Upper lobe of left lung (tissue), 4 donors: ENCODE measurements at regions not wholly inside any gene's neighbourhood (a gene's known extent, or its start where the extent isn't known, plus 50 kb on each side); places are given as distances from the start of the nearest gene placed in this dataset.

ENCODE experiments used
- CTCF ChIP-seq, 6 experiments: fragments of 450-650 bp in 4 of 6; fragments of 200-600 bp in 2 of 6; sonication (generic) in 2 of 6; IDR thresholded peaks; one replicate each; pipeline ENCODE4 v1.5.1; 2016 to 2019; ENCODE audit warnings: antibody characterized with exemption in 6 of 6
- POLR2A ChIP-seq, 4 donors: fragments of 450-650 bp; IDR thresholded peaks; one replicate each; pipeline ENCODE4 v1.5.1; 2016 to 2017; ENCODE audit warnings: antibody characterized with exemption in 4 of 4, mild to moderate bottlenecking in 2 of 4
- POLR2AphosphoS5 ChIP-seq, 2 donors: sonication (generic); formaldehyde crosslinking; IDR thresholded peaks; one replicate each; pipeline ENCODE4 v1.5.1; 2017; ENCODE audit warnings: antibody characterized with exemption in 2 of 2

GRCh38 chr7:83786858-83787257 is 137.9 kb upstream of the SEMA3E start:
- TF ChIP-seq CTCF (IDR thresholded peaks at IDR 0.05) (no peak), POLR2A (IDR thresholded peaks at IDR 0.05) (no peak), POLR2AphosphoS5 (IDR thresholded peaks at IDR 0.05) (no peak)
